Body of pancreas (tissue), 4 donors: ENCODE measurements at regions not wholly inside any gene's neighbourhood (a gene's known extent, or its start where the extent isn't known, plus 50 kb on each side); places are given as distances from the start of the nearest gene placed in this dataset.
A peak's percentile ranks its signal among the peaks of the same experiment; 100 is the strongest.

Experiments used
- ATAC-seq: fragments of 150-250 bp; one replicate; pipeline ENCODE4 v1.9.1; 2016
- DNase-seq, 4 donors: peaks; one replicate each; pipeline ENCODE4 v3.0.0-alpha.2; 2019
- H3K27ac ChIP-seq, 4 donors: fragments of 200-600 bp; sonication (generic); 1 replicate in 3 of 4; 2 replicates in 1 of 4; pipeline versions ENCODE4 v1.5.1 to v1.6.1; 2016 to 2019; ENCODE audit warnings: mild to moderate bottlenecking in 1 of 4, mixed read lengths in 1 of 4, moderate library complexity in 1 of 4
- H3K27me3 ChIP-seq, 2 donors: fragments of 200-600 bp; sonication (generic); one replicate each; pipeline ENCODE4 v1.6.0; 2016; ENCODE audit warnings: mild to moderate bottlenecking in 1 of 2
- H3K36me3 ChIP-seq, 2 donors: fragments of 200-600 bp; sonication (generic); replicated peaks in 1 of 2; 2 replicates each; pipeline ENCODE4 v1.5.1; 2016; ENCODE audit warnings: low read depth in 2 of 2; ENCODE audit not compliant: insufficient read depth in 1 of 2
- H3K4me1 ChIP-seq: fragments of 200-600 bp; sonication (generic); one replicate; pipeline ENCODE4 v1.6.0; 2016
- H3K4me3 ChIP-seq, 2 donors: fragments of 200-600 bp; sonication (generic); 1 replicate in 1 of 2; 2 replicates in 1 of 2; pipeline ENCODE4 v1.5.1; 2016 to 2019
- H3K9me3 ChIP-seq, 3 donors: fragments of 200-600 bp; sonication (generic); 1 replicate in 2 of 3; 2 replicates in 1 of 3; pipeline ENCODE4 v1.5.1; 2016
- POLR2A ChIP-seq, 3 donors: fragments of 450-650 bp; IDR thresholded peaks; one replicate each; pipeline ENCODE4 v1.6.1; 2016; ENCODE audit warnings: antibody characterized with exemption in 3 of 3, mild to moderate bottlenecking in 2 of 3
- WGBS, 2 donors: methylation state at CpG; one replicate each; pipeline ENCODE4 v1.1.5; 2017; 5-methylcytosine and 5-hydroxymethylcytosine counted together
- intact Hi-C: fragments of 100-400 bp; cut with DNase I; formaldehyde crosslinking; loops from one replicate; pipeline ENCODE4 v1.15.1; 2023
- TF ChIP-seq, protein P1 (sequence below), 7 experiments: fragments of 450-650 bp in 4 of 7; fragments of 200-600 bp in 3 of 7; sonication (generic) in 3 of 7; IDR thresholded peaks; one replicate each; pipeline ENCODE4 v1.5.1; 2016 to 2019; ENCODE audit warnings: antibody characterized with exemption in 7 of 7

DNA sequence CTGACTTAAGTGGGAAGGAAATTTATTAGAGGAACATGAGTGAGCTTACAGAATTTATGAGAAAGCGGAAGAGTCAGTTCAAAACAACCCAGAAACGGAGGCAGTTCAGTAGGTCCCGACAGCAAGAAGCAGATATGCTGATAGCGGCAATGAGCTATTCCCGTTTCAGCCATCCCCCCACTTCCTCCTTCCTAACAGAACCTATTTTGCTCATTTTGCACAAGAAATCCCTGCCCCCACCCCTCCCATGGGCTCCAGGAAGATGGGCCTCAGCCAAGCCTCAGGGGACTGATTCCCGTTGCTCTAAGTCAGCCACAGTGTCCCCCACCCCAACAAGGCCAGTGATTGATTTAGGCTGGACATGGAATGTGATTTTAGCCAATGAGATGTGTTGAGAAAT lies 157.5 kb downstream of the CEBPB start:
- peak in 3 of 4 donors; percentile 46 to 85 (median 53) for DNase-seq

DNA sequence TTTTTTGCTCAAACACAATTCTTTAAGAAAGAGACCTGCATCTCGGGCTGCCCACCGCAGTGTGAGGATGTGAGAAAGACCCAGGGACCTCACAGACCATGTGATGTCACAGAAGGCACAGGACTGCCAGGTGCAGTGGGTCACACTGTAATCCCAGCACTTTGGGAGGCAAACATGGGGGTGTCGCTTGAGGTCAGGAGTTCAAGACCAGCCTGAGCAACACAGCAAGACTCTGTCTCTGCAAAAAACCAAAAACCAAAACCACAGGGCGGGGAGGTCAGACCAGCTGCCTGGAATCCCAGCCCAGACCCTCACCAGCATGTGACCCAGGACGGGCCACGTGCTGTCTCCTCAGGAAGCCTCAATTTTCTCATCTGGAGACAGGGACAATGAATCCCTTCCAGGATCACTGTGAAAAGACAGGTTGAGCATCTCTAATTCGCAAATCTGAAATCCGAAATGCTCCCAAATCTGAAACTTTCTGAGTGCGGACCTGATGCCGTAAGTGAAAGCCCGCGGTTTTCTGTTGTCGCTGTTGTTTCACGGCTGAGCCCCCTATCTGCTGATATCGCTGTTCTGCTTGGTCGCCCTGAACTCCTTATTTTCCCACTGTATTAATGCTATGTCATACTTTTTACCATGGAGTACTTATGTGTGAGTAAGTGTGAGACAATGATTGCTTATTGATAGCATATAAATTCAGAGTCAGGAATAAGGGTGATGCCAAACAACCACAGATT lies 159.5 kb upstream of the PTPN1 start:
- DNase-seq (no peak), ATAC-seq (no peak)
- Histone ChIP-seq H3K4me3 (no peak overlapping the region), H3K36me3 (no peaks in the 10 kb centered on the region), H3K27ac (no peak overlapping the region), H3K27me3 (no peaks in the 10 kb centered on the region), H3K4me1 (peaks cover 16% of the 10 kb centered on the region), H3K9me3 (no peaks in the 10 kb centered on the region)
- TF ChIP-seq, protein P1, sequence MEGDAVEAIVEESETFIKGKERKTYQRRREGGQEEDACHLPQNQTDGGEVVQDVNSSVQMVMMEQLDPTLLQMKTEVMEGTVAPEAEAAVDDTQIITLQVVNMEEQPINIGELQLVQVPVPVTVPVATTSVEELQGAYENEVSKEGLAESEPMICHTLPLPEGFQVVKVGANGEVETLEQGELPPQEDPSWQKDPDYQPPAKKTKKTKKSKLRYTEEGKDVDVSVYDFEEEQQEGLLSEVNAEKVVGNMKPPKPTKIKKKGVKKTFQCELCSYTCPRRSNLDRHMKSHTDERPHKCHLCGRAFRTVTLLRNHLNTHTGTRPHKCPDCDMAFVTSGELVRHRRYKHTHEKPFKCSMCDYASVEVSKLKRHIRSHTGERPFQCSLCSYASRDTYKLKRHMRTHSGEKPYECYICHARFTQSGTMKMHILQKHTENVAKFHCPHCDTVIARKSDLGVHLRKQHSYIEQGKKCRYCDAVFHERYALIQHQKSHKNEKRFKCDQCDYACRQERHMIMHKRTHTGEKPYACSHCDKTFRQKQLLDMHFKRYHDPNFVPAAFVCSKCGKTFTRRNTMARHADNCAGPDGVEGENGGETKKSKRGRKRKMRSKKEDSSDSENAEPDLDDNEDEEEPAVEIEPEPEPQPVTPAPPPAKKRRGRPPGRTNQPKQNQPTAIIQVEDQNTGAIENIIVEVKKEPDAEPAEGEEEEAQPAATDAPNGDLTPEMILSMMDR (IDR thresholded peaks at IDR 0.05), result no peak
- no peak for TF ChIP-seq POLR2A (IDR thresholded peaks at IDR 0.05)
- intact Hi-C loops, result no loop called here
- 87 to 93% methylated on average over 15 to 16 of the region's 16 CpGs for WGBS, 2 donors

More for the DNA sequence above, 157.5 kb downstream of the CEBPB start:
- Histone ChIP-seq H3K27me3 (no peaks in the 10 kb centered on the region), H3K36me3 (no peaks in the 10 kb centered on the region), H3K27ac (peak overlapping the region in 3 of 4 donors; percentile 6 to 81 (median 57)), H3K4me1 (peaks cover 20% of the 10 kb centered on the region), H3K9me3 (no peaks in the 10 kb centered on the region), H3K4me3 (no peak overlapping the region)
- ATAC-seq, result peak; percentile 68
- intact Hi-C loops, result no loop called here
- WGBS, 2 donors, result 62 to 63% methylated on average over 6 of the region's 6 CpGs
- no peak for TF ChIP-seq POLR2A (IDR thresholded peaks at IDR 0.05)
- TF ChIP-seq, protein P1 (IDR thresholded peaks at IDR 0.05), result no peak

GRCh38 chr20:50351541-50351940 lies 158.6 kb upstream of the PTPN1 start:
- TF ChIP-seq, protein P1 (IDR thresholded peaks at IDR 0.05), result no peak
- TF ChIP-seq POLR2A (IDR thresholded peaks at IDR 0.05), result no peak
- WGBS, 2 donors, result 93 to 94% methylated on average over 11 of the region's 11 CpGs
- Histone ChIP-seq H3K4me1 (peaks cover 12% of the 10 kb centered on the region), H3K4me3 (no peak overlapping the region), H3K27me3 (no peaks in the 10 kb centered on the region), H3K36me3 (no peaks in the 10 kb centered on the region), H3K27ac (no peak overlapping the region), H3K9me3 (no peaks in the 10 kb centered on the region)
- ATAC-seq, result no peak
- no peak for DNase-seq
- intact Hi-C loops, result no loop called here

GRCh38 chr20:50353289-50353961 lies 156.8 kb upstream of the PTPN1 start:
- no peak overlapping the region for H3K4me3 ChIP-seq
- H3K4me1 ChIP-seq, result no peaks in the 10 kb centered on the region
- no peaks in the 10 kb centered on the region for H3K36me3 ChIP-seq
- intact Hi-C loops, result no loop called here
- TF ChIP-seq, protein P1 (IDR thresholded peaks at IDR 0.05), result no peak
- no peak for TF ChIP-seq POLR2A (IDR thresholded peaks at IDR 0.05)
- H3K27me3 ChIP-seq, result no peaks in the 10 kb centered on the region
- no peak overlapping the region for H3K27ac ChIP-seq
- no peaks in the 10 kb centered on the region for H3K9me3 ChIP-seq
- DNase-seq (no peak), ATAC-seq (no peak)
- WGBS, 2 donors, result 65 to 79% methylated on average over 16 of the region's 16 CpGs
